Colonic mucosa (tissue), 4 donors: ENCODE measurements at regions not wholly inside any gene's neighbourhood (a gene's known extent, or its start where the extent isn't known, plus 50 kb on each side); places are given as distances from the start of the nearest gene placed in this dataset.

ENCODE experiments used
- DNase-seq: peaks from one replicate; pipeline ENCODE4 v3.0.0-alpha.2; 2020
- H3K27ac ChIP-seq: fragments of 200-600 bp; one replicate; pipeline ENCODE4 v1.8.0; 2021
- H3K27me3 ChIP-seq: fragments of 200-600 bp; one replicate; pipeline ENCODE4 v1.8.0; 2021
- H3K36me3 ChIP-seq: fragments of 200-600 bp; one replicate; pipeline ENCODE4 v1.8.0; 2021
- H3K4me1 ChIP-seq: fragments of 200-600 bp; one replicate; pipeline ENCODE4 v1.8.0; 2021; ENCODE audit warnings: mild to moderate bottlenecking
- H3K4me3 ChIP-seq: fragments of 200-600 bp; one replicate; pipeline ENCODE4 v1.8.0; 2021
- H3K9ac ChIP-seq, 2 donors: one replicate each; pipeline ENCODE4 v1.7.0; 2013; ENCODE audit warnings: control low read depth in 2 of 2, low read depth in 2 of 2, low read length in 2 of 2
- H3K9me3 ChIP-seq: fragments of 200-600 bp; one replicate; pipeline ENCODE4 v1.8.0; 2021
- intact Hi-C: fragments of 100-400 bp; cut with DNase I; formaldehyde crosslinking; loops from one replicate; pipeline ENCODE4 v1.14.1; 2022
- TF ChIP-seq, protein P1 (sequence below): fragments of 200-600 bp; IDR thresholded peaks from one replicate; pipeline ENCODE4 v1.8.0; 2022; ENCODE audit warnings: antibody characterized with exemption, mild to moderate bottlenecking
- donor health status: healthy.
- donor health status: DM: no; HTN: no; CAD: no.
- donor health status: DM: no; HTN: no; CAD: no.

DNA sequence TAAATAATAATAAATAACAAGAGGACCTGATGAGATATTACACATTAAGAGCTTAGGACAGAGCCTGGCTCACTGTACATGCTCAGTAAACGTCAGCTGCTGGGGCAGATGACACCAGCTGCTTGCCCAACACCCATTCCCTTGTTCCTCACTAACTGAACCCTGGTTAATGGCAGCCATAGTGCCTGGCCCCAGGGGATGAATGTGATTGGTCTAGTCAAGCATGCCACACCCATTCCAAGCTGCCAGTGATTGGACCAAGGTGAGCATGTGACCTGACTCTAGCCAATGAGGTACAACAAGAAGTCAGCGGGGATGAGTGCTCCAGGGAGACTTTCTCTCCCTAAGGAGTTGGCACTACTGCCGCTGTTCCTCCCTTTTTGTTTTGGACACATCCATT lies 85.1 kb upstream of the PTPN1 start:
- TF ChIP-seq, protein P1, sequence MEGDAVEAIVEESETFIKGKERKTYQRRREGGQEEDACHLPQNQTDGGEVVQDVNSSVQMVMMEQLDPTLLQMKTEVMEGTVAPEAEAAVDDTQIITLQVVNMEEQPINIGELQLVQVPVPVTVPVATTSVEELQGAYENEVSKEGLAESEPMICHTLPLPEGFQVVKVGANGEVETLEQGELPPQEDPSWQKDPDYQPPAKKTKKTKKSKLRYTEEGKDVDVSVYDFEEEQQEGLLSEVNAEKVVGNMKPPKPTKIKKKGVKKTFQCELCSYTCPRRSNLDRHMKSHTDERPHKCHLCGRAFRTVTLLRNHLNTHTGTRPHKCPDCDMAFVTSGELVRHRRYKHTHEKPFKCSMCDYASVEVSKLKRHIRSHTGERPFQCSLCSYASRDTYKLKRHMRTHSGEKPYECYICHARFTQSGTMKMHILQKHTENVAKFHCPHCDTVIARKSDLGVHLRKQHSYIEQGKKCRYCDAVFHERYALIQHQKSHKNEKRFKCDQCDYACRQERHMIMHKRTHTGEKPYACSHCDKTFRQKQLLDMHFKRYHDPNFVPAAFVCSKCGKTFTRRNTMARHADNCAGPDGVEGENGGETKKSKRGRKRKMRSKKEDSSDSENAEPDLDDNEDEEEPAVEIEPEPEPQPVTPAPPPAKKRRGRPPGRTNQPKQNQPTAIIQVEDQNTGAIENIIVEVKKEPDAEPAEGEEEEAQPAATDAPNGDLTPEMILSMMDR: no peak
- no peaks in the 10 kb centered on the region for H3K27me3 ChIP-seq
- H3K27ac ChIP-seq: no peak overlapping the region
- intact Hi-C loops: no loop called here
- no peak overlapping the region for H3K9ac ChIP-seq
- DNase-seq: no peak
- H3K36me3 ChIP-seq: no peaks in the 10 kb centered on the region
- no peaks in the 10 kb centered on the region for H3K9me3 ChIP-seq
- no peaks in the 10 kb centered on the region for H3K4me1 ChIP-seq
- no peak overlapping the region for H3K4me3 ChIP-seq

- no peak for DNase-seq
- H3K4me1 ChIP-seq: no peaks in the 10 kb centered on the region
- no peak overlapping the region for H3K27ac ChIP-seq
- intact Hi-C loops: no loop called here
- H3K9ac ChIP-seq: peak overlapping the region in 1 of 2 donors; percentile 31
- no peaks in the 10 kb centered on the region for H3K36me3 ChIP-seq
- TF ChIP-seq, protein P1: no peak
- no peaks in the 10 kb centered on the region for H3K27me3 ChIP-seq
- no peak overlapping the region for H3K4me3 ChIP-seq
- H3K9me3 ChIP-seq: no peaks in the 10 kb centered on the region
Measured at GRCh38 chr20:50426866-50427718, 83.1 kb upstream of the PTPN1 start.

- DNase-seq: no peak
Measured at GRCh38 chr20:50427719-50428083, 82.5 kb upstream of the PTPN1 start.

DNA sequence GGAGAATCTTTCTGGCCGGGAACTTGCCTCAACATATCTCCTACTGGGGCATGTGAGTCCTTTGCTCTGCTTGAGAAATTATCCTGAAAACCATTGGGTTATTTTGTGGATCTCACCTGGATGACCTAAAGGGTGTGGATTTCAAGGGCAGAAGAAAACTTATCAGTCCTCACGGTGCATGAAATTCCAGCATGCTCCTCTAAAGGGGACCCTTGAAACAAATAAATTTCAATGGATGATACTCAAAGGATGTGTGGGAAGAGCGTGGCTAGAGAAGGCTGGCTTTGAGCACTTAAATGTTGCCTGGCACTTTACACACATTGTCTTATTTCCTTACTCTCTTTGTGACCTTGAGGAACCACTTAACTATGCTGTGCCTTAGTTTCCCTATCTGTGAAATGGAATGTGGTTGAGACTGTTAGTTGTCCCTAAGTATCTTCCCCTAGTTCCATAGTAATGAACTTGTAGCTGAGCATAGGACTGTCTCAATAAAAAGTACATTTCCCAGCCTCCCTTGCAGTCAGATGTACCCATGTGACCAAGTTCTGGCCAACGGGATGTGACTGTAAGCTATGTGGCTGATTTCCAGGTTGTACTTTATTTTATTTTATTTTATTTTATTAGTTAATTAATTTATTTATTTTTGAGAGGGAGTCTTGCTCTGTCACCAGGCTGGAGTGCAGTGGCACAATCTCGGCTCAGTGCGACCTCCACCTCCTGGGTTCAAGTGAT lies 81.9 kb upstream of the PTPN1 start:
- no peaks in the 10 kb centered on the region for H3K36me3 ChIP-seq
- intact Hi-C loops: no loop called here
- no peaks in the 10 kb centered on the region for H3K4me1 ChIP-seq
- DNase-seq: no peak
- no peaks in the 10 kb centered on the region for H3K9me3 ChIP-seq
- H3K27me3 ChIP-seq: no peaks in the 10 kb centered on the region
- no peak overlapping the region for H3K4me3 ChIP-seq
- TF ChIP-seq, protein P1: no peak
- no peak overlapping the region for H3K9ac ChIP-seq
- H3K27ac ChIP-seq: no peak overlapping the region

More at GRCh38 chr20:50427719-50428083, 82.5 kb upstream of the PTPN1 start:
- H3K9ac ChIP-seq: no peak overlapping the region
- no peaks in the 10 kb centered on the region for H3K27me3 ChIP-seq
- intact Hi-C loops: no loop called here
- no peaks in the 10 kb centered on the region for H3K4me1 ChIP-seq
- H3K27ac ChIP-seq: no peak overlapping the region
- H3K4me3 ChIP-seq: no peak overlapping the region
- no peaks in the 10 kb centered on the region for H3K36me3 ChIP-seq
- TF ChIP-seq, protein P1: no peak
- H3K9me3 ChIP-seq: no peaks in the 10 kb centered on the region

DNA sequence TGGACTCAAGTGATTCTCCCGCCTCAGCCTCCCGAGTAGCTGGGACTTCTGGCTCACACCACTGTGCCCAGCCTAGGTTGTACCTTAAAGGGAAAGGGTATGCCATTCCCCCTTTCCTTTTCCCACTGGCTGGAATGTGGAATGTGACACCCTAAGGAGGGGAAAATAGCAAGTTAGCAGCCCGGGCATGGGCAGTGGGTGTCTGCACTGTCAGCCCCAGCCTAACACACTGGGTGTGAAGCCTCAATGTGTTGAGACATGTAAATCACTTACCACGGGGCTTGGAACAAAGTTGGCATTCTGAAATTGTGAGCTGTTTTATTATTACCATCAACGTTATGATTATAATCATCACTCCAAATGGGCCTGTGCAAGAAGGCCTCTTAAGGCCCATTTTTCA lies 80.8 kb upstream of the PTPN1 start:
- DNase-seq: no peak
- H3K27ac ChIP-seq: no peak overlapping the region
- H3K9me3 ChIP-seq: no peaks in the 10 kb centered on the region
- intact Hi-C loops: no loop called here
- H3K27me3 ChIP-seq: no peaks in the 10 kb centered on the region
- H3K36me3 ChIP-seq: no peaks in the 10 kb centered on the region
- TF ChIP-seq, protein P1: no peak
- H3K4me1 ChIP-seq: no peaks in the 10 kb centered on the region
- no peak overlapping the region for H3K9ac ChIP-seq
- no peak overlapping the region for H3K4me3 ChIP-seq
